ENCODE measurements at regions not wholly inside any gene's neighbourhood (a gene's known extent, or its start where the extent isn't known, plus 50 kb on each side); places are given as distances from the start of the nearest gene placed in this dataset.

- TF ChIP-seq ZZZ3 (IDR thresholded peaks at IDR 0.05; ENCODE audit: control insufficient read depth, insufficient read length, low read depth) (no peak), E2F4 (IDR thresholded peaks at IDR 0.05; ENCODE audit: low read depth, low read length) (no peak), NBN (IDR thresholded peaks at IDR 0.05) (no peak), ZBTB11 (CRISPR knock-in tag; IDR thresholded peaks at IDR 0.05) (no peak), ZNF274 (IDR thresholded peaks at IDR 0.05; ENCODE audit: insufficient read depth, insufficient read length) (no peak), FOS (IDR thresholded peaks at IDR 0.05; ENCODE audit: borderline replicate concordance, extremely low read depth, insufficient read length) (no peak)
Measured at GRCh38 chr11:114764563-114764962, 86.2 kb downstream of the NXPE2 start (continued).

GRCh38 chr11:114771172-114771571 is 92.8 kb downstream of the NXPE2 start:
- ATAC-seq (no peak), FAIRE-seq (no peak), DNase-seq (ENCODE audit: low read depth, low spot score) (no peak)
- Histone ChIP-seq H3K4me2 (ENCODE audit: control insufficient read depth, insufficient read depth) (no peak overlapping the region), H3K36me3 (ENCODE audit: control insufficient read depth in 2 of 2, insufficient read depth in 2 of 2, low read length in 1 of 2) (no peaks in the 10 kb centered on the region), H3K27me3 (replicated peaks in 1 of 2; ENCODE audit: control insufficient read depth in 2 of 2, insufficient read depth in 2 of 2, low read length in 1 of 2) (no peaks in the 10 kb centered on the region), H3K4me3 (no peak overlapping the region), H3K9me3 (replicated peaks; ENCODE audit: control insufficient read depth, insufficient read depth, low read length) (no peaks in the 10 kb centered on the region), H3K9ac (ENCODE audit: control insufficient read depth, insufficient read depth, low read length) (no peak overlapping the region), H2AFZ (ENCODE audit: control insufficient read depth, low read depth, low read length) (no peak overlapping the region), H4K20me1 (ENCODE audit: control insufficient read depth, insufficient read depth) (no peaks in the 10 kb centered on the region), H3K27ac (ENCODE audit: control insufficient read depth, insufficient read depth) (no peak overlapping the region), H3K4me1 (ENCODE audit: control insufficient read depth, insufficient read depth, low read length) (no peaks in the 10 kb centered on the region), H3K79me2 (ENCODE audit: control insufficient read depth, insufficient read depth, low read length) (no peaks in the 10 kb centered on the region)
- 3% methylated on average over 2 of the region's 2 CpGs for WGBS (ENCODE audit: insufficient coverage, insufficient replicate concordance, low lambda C conversion rate, missing lambda C conversion rate)
- ChIA-PET RAD21 (ENCODE audit: unreplicated experiment) (no interaction called here), POLR2A (no interaction called here), CTCF (no interaction called here), SMC1A (ENCODE audit: uncharacterized antibody, unreplicated experiment) (interaction anchor here (1.0 kb wide), 1 partner anchor 13 kb away, joined by 3 read pairs; no protein-coding TSS in a partner anchor)
- intact Hi-C loops (cut with micrococcal nuclease; ENCODE audit: unreplicated experiment) (no loop called here), in situ Hi-C loops (cut with MboI) (no loop called here)
- BruUV-seq (replicated peaks): no TSS peak
- TF ChIP-seq TCF7 (IDR thresholded peaks at IDR 0.05; ENCODE audit: borderline replicate concordance): no peak
- TF ChIP-seq SIX5 (IDR thresholded peaks at IDR 0.05; ENCODE audit: low read depth, low read length, severe bottlenecking): no peak
- TF ChIP-seq ZNF24 (IDR thresholded peaks at IDR 0.05): no peak
- TF ChIP-seq SREBF1 (IDR thresholded peaks at IDR 0.05; ENCODE audit: low read length): no peak
- TF ChIP-seq NFYA (IDR thresholded peaks at IDR 0.05; ENCODE audit: borderline replicate concordance, low read depth, low read length): no peak
- TF ChIP-seq ZNF622 (IDR thresholded peaks at IDR 0.05): no peak
- TF ChIP-seq PKNOX1 (IDR thresholded peaks at IDR 0.05): no peak
- no peak for TF ChIP-seq WRNIP1 (IDR thresholded peaks at IDR 0.05; ENCODE audit: borderline replicate concordance, low read depth, low read length)
- TF ChIP-seq CEBPZ (IDR thresholded peaks at IDR 0.05; ENCODE audit: low read depth, low read length): no peak
- no peak for TF ChIP-seq ZZZ3 (IDR thresholded peaks at IDR 0.05; ENCODE audit: control insufficient read depth, insufficient read length, low read depth)
- no peak for TF ChIP-seq CBX5 (IDR thresholded peaks at IDR 0.05; ENCODE audit: low read depth)

All from GM12878 (cell line).